HCT116 (cell line): ENCODE measurements at regions not wholly inside any gene's neighbourhood (a gene's known extent, or its start where the extent isn't known, plus 50 kb on each side); places are given as distances from the start of the nearest gene placed in this dataset.

Experiments used
- EZH2phosphoT487 ChIP-seq: fragments of 200-600 bp; IDR thresholded peaks from 2 replicates; pipeline ENCODE4 v1.6.1; 2018; ENCODE audit warnings: antibody characterized with exemption, borderline replicate concordance
- POLR2A ChIP-seq: IDR thresholded peaks from 2 replicates; pipeline ENCODE4 v1.7.0; 2011; ENCODE audit warnings: borderline replicate concordance; ENCODE audit not compliant: insufficient read depth, insufficient read length; ENCODE audit errors: extremely low read depth

DNA sequence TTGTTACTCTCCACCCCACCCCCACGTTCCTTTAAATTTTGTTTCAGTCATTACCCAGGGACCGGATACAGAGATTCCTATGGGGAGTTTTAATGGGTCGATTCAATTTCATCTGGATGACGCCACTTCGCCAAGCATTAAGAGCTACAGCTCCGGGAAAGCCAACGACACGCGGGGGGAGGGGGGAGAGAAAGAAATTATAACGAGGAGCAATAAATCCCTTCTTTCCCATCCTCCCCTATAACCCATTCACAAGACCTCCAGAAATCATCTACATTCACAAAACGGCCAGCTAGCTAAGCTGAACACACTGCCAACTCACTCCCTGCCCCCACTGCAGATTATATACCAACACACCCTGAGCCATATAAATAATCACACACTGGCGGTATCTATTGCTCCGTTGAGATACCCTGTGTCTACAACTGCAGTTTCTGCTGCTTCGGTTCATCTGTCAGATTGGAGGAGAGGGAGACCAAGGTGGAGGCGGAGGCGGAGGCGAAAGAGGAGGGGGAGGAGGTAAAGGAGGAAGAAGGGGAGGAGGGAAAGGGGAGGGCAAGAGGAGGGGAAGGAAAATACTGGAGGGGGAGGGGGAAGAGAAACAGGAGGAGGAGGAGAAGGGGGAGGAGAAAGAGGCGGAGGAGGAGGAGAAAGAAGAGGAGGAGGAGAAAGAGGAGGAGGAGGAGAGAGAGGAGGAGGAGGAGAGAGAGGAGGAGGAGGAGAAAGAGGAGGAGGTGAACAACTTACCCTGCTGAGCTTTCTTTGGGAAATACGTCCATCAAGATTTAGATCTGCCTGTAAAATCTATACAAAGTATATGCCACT lies 113.9 kb upstream of the VAMP7 start:
- no peak for TF ChIP-seq POLR2A
- TF ChIP-seq EZH2phosphoT487, result no peak
